ENCODE measurements at regions not wholly inside any gene's neighbourhood (a gene's known extent, or its start where the extent isn't known, plus 50 kb on each side); places are given as distances from the start of the nearest gene placed in this dataset.
A peak's percentile ranks its signal among the peaks of the same experiment; 100 is the strongest.
"Not testable (repeated sequence)": the region's sequence is repeated elsewhere in the genome, so short reads cannot be mapped to it uniquely, and the experiment has no call there.

GRCh38 chr16:51853586-51853985 is 693.4 kb downstream of the TOX3 start:
- no peak for DNase-seq (ENCODE audit: low read depth)

GRCh38 chr16:51852892-51853291 is 694.1 kb downstream of the TOX3 start:
- no peak for DNase-seq (ENCODE audit: low read depth)

GRCh38 chr16:51851111-51851510 is 695.8 kb downstream of the TOX3 start:
- DNase-seq (ENCODE audit: low read depth) = peak; percentile 72

GRCh38 chr16:51849715-51850114 is 697.2 kb downstream of the TOX3 start:
- no peak for DNase-seq (ENCODE audit: low read depth)

- no peak for DNase-seq (ENCODE audit: low read depth)
Measured at GRCh38 chr16:51845586-51846305, 694.7 kb upstream of the SALL1 start.

GRCh38 chr16:51839727-51840462 is 688.8 kb upstream of the SALL1 start:
- DNase-seq (ENCODE audit: low read depth) = peak; percentile 100

- DNase-seq (ENCODE audit: low read depth) = no peak
Measured at GRCh38 chr16:51834794-51835193, 683.7 kb upstream of the SALL1 start.

GRCh38 chr16:51834133-51834532 is 683.1 kb upstream of the SALL1 start:
- no peak for DNase-seq (ENCODE audit: low read depth)

GRCh38 chr16:51831595-51832367 is 680.7 kb upstream of the SALL1 start:
- no peak for DNase-seq (ENCODE audit: low read depth)

- DNase-seq (ENCODE audit: low read depth) = not testable (repeated sequence)
Measured at GRCh38 chr16:51831034-51831433, 680.0 kb upstream of the SALL1 start.

GRCh38 chr16:51825779-51826178 is 674.7 kb upstream of the SALL1 start:
- DNase-seq (ENCODE audit: low read depth) = peak; percentile 18

GRCh38 chr16:51822471-51822870 is 671.4 kb upstream of the SALL1 start:
- no peak for DNase-seq (ENCODE audit: low read depth)

- DNase-seq (ENCODE audit: low read depth) = no peak
Measured at GRCh38 chr16:51821527-51821926, 670.5 kb upstream of the SALL1 start.

GRCh38 chr16:51820176-51820575 is 669.1 kb upstream of the SALL1 start:
- DNase-seq (ENCODE audit: low read depth) = no peak

- DNase-seq (ENCODE audit: low read depth) = peak; percentile 67
Measured at GRCh38 chr16:51818342-51818944, 667.4 kb upstream of the SALL1 start.

- DNase-seq (ENCODE audit: low read depth) = peak; percentile 63
Measured at GRCh38 chr16:51816929-51817328, 665.9 kb upstream of the SALL1 start.

- DNase-seq (ENCODE audit: low read depth) = no peak
Measured at GRCh38 chr16:51815523-51815922, 664.5 kb upstream of the SALL1 start.

- DNase-seq (ENCODE audit: low read depth) = no peak
Measured at GRCh38 chr16:51814617-51815016, 663.5 kb upstream of the SALL1 start.

- no peak for DNase-seq (ENCODE audit: low read depth)
Measured at GRCh38 chr16:51813609-51814008, 662.5 kb upstream of the SALL1 start.

- DNase-seq (ENCODE audit: low read depth) = no peak
Measured at GRCh38 chr16:51812945-51813344, 661.9 kb upstream of the SALL1 start.

GRCh38 chr16:51807551-51807950 is 656.5 kb upstream of the SALL1 start:
- DNase-seq (ENCODE audit: low read depth) = peak; percentile 58

GRCh38 chr16:51801635-51802034 is 650.6 kb upstream of the SALL1 start:
- DNase-seq (ENCODE audit: low read depth) = no peak

All from M059J (cell line).